ENCODE measurements at regions not wholly inside any gene's neighbourhood (a gene's known extent, or its start where the extent isn't known, plus 50 kb on each side); places are given as distances from the start of the nearest gene placed in this dataset.

DNA sequence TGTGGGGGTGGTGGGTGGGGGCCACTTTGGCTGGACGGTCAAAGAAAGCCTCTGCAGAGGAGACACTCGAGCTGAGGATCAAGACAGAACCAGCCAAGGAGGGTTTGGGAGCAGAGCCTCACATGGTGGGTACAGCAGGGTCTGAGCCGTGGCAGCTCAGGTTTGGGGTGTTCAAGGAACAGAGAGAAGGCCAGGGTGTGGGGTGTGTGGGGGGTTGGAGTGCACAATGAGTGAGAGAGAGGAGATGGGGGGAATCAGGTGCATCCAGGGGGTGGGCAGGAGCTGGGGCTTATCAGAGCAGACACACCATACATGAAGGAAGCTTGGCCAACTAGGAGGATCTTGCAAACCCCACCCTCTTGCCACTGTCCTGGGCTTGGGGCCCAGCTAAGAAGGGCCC lies 140.0 kb downstream of the NSG2 start:
- TF ChIP-seq POLR2A (IDR thresholded peaks at IDR 0.05; ENCODE audit: low read depth, low read length) (no peak), POLR2AphosphoS5 (IDR thresholded peaks at IDR 0.05; ENCODE audit: low read depth, low read length) (no peak), SPI1 (IDR thresholded peaks at IDR 0.05; ENCODE audit: low read depth, low read length) (no peak), TAF1 (IDR thresholded peaks at IDR 0.05; ENCODE audit: low read depth, low read length) (no peak)

Data from GM12891 (cell line).